ENCODE measurements at regions not wholly inside any gene's neighbourhood (a gene's known extent, or its start where the extent isn't known, plus 50 kb on each side); places are given as distances from the start of the nearest gene placed in this dataset.

DNA sequence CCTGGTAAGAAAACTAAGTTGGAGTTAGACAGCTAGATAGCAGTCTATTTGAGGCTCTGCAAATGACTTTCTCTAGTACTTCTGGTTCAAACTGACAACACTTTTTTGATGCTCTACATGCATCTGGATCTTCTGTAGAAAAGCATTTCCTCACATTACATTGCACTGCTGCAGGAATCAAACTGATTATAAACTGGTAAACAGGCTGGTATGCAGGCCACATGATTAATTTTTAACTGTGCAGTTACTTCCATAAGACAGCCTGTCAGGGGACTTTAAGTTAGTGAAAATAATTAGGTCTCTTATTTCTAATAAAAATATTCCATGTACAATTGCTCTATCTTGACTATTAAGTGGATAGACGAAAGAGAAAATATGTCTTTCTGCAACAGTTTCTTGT is 550.0 kb upstream of the ALCAM start:
- TF ChIP-seq, protein P1, sequence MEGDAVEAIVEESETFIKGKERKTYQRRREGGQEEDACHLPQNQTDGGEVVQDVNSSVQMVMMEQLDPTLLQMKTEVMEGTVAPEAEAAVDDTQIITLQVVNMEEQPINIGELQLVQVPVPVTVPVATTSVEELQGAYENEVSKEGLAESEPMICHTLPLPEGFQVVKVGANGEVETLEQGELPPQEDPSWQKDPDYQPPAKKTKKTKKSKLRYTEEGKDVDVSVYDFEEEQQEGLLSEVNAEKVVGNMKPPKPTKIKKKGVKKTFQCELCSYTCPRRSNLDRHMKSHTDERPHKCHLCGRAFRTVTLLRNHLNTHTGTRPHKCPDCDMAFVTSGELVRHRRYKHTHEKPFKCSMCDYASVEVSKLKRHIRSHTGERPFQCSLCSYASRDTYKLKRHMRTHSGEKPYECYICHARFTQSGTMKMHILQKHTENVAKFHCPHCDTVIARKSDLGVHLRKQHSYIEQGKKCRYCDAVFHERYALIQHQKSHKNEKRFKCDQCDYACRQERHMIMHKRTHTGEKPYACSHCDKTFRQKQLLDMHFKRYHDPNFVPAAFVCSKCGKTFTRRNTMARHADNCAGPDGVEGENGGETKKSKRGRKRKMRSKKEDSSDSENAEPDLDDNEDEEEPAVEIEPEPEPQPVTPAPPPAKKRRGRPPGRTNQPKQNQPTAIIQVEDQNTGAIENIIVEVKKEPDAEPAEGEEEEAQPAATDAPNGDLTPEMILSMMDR (IDR thresholded peaks at IDR 0.05; ENCODE audit: control extremely low read depth in 1 of 3, insufficient read depth in 1 of 3, low read depth in 1 of 3, low read length in 3 of 3), result no peak
- TF ChIP-seq SP1 (IDR thresholded peaks at IDR 0.05; ENCODE audit: low read depth, low read length) (no peak), CEBPB (IDR thresholded peaks at IDR 0.05; ENCODE audit: low read depth, low read length) (no peak), EZH2 (IDR thresholded peaks at IDR 0.05; ENCODE audit: low read depth, low read length, severe bottlenecking) (no peak), GTF2F1 (IDR thresholded peaks at IDR 0.05; ENCODE audit: borderline replicate concordance, low read depth, low read length) (no peak), CHD2 (IDR thresholded peaks at IDR 0.05; ENCODE audit: low read length) (no peak), TBP (IDR thresholded peaks at IDR 0.05; ENCODE audit: low read depth, low read length) (no peak), TAF1 (IDR thresholded peaks at IDR 0.05; ENCODE audit: low read depth, low read length) (no peak), YY1 (IDR thresholded peaks at IDR 0.05; ENCODE audit: low read depth, low read length) (no peak), RFX5 (IDR thresholded peaks at IDR 0.05; ENCODE audit: borderline replicate concordance, low read depth, low read length) (no peak), POLR2A (IDR thresholded peaks at IDR 0.05; ENCODE audit: control extremely low read depth in 1 of 2, low read depth in 2 of 2, low read length in 2 of 2) (no peak), ASH2L (IDR thresholded peaks at IDR 0.05; ENCODE audit: low read length) (no peak), USF2 (IDR thresholded peaks at IDR 0.05; ENCODE audit: low read length) (no peak), BRCA1 (IDR thresholded peaks at IDR 0.05; ENCODE audit: low read depth, low read length) (no peak)
